Neural progenitor cell (in vitro differentiated cells): ENCODE measurements at regions not wholly inside any gene's neighbourhood (a gene's known extent, or its start where the extent isn't known, plus 50 kb on each side); places are given as distances from the start of the nearest gene placed in this dataset.

Experiments
- CTCF ChIP-seq: fragments of 200-600 bp; sonication (generic); IDR thresholded peaks from 2 replicates; pipeline ENCODE4 v1.5.1; 2017; ENCODE audit warnings: antibody characterized with exemption, mild to moderate bottlenecking
- EZH2phosphoT487 ChIP-seq: fragments of 200-600 bp; sonication (generic); IDR thresholded peaks from 2 replicates; pipeline ENCODE4 v1.6.1; 2017; ENCODE audit warnings: antibody characterized with exemption

GRCh38 chr5:5079876-5080275 lies 60.3 kb upstream of the ADAMTS16 start:
- no peak for TF ChIP-seq EZH2phosphoT487
- no peak for TF ChIP-seq CTCF
